SK-N-SH (cell line): ENCODE measurements at regions not wholly inside any gene's neighbourhood (a gene's known extent, or its start where the extent isn't known, plus 50 kb on each side); places are given as distances from the start of the nearest gene placed in this dataset.

Source experiments
- FOSL2 ChIP-seq: IDR thresholded peaks from 2 replicates; pipeline ENCODE4 v1.4.0; 2012; ENCODE audit warnings: low read depth, mild to moderate bottlenecking, moderate library complexity, borderline replicate concordance
- FOXM1 ChIP-seq: IDR thresholded peaks from 2 replicates; pipeline ENCODE4 v1.4.0; 2012; ENCODE audit warnings: low read depth, mild to moderate bottlenecking
- GABPA ChIP-seq: IDR thresholded peaks from 2 replicates; pipeline ENCODE4 v1.4.0; 2012; ENCODE audit warnings: low read depth, mild to moderate bottlenecking
- NFIC ChIP-seq: IDR thresholded peaks from 2 replicates; pipeline ENCODE4 v1.4.0; 2012; ENCODE audit warnings: borderline replicate concordance
- POLR2AphosphoS5 ChIP-seq: IDR thresholded peaks from 2 replicates; pipeline ENCODE4 v1.6.1; 2012; ENCODE audit warnings: low read depth, low read length
- RCOR1 ChIP-seq: fragments of 150-350 bp; IDR thresholded peaks from 2 replicates; pipeline ENCODE4 v1.6.1; 2017; ENCODE audit warnings: antibody characterized with exemption, low read length
- TAF1 ChIP-seq: IDR thresholded peaks from 2 replicates; pipeline ENCODE4 v1.6.1; 2012; ENCODE audit warnings: low read depth, mild to moderate bottlenecking, low read length, moderate library complexity, borderline replicate concordance
- TEAD4 ChIP-seq: IDR thresholded peaks from 2 replicates; pipeline ENCODE4 v1.4.0; 2012; ENCODE audit warnings: mild to moderate bottlenecking, borderline replicate concordance; ENCODE audit not compliant: insufficient read depth
- TF ChIP-seq, protein P1 (sequence below): fragments of 200-600 bp; sonication (generic); IDR thresholded peaks from 2 replicates; pipeline ENCODE4 v1.6.1; 2017; ENCODE audit warnings: antibody characterized with exemption, mild to moderate bottlenecking, moderate library complexity
- TF ChIP-seq, protein P2 (sequence below): IDR thresholded peaks from 2 replicates; pipeline ENCODE4; 2012
- TF ChIP-seq, protein P3 (sequence below): IDR thresholded peaks from 2 replicates; pipeline ENCODE4 v1.4.0; 2012; ENCODE audit warnings: low read depth

DNA sequence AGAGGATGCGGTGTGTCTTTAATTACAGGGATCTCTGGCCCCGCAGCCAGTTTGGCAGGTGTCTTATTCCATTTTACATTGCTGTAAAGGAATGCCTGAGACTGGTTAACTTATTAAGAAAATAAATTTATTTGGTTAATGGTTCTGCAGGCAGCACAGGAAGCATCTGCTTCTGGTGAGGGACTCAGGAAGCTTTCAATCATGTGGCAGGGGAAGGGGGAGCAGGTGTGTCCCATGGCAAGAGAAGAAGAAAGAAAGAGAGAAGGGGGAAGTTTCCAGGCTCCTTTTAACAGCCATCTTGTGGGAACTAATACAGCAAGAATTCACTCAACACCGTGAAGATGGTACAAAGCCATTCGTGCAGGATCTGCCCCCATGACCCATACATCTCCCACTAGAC lies 128.0 kb upstream of the CRBN start:
- TF ChIP-seq, protein P1, sequence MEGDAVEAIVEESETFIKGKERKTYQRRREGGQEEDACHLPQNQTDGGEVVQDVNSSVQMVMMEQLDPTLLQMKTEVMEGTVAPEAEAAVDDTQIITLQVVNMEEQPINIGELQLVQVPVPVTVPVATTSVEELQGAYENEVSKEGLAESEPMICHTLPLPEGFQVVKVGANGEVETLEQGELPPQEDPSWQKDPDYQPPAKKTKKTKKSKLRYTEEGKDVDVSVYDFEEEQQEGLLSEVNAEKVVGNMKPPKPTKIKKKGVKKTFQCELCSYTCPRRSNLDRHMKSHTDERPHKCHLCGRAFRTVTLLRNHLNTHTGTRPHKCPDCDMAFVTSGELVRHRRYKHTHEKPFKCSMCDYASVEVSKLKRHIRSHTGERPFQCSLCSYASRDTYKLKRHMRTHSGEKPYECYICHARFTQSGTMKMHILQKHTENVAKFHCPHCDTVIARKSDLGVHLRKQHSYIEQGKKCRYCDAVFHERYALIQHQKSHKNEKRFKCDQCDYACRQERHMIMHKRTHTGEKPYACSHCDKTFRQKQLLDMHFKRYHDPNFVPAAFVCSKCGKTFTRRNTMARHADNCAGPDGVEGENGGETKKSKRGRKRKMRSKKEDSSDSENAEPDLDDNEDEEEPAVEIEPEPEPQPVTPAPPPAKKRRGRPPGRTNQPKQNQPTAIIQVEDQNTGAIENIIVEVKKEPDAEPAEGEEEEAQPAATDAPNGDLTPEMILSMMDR, result no peak
- TF ChIP-seq TEAD4 (no peak), TAF1 (no peak), POLR2AphosphoS5 (no peak), GABPA (no peak), NFIC (no peak), RCOR1 (no peak), FOSL2 (no peak), FOXM1 (no peak)
- TF ChIP-seq, protein P2, sequence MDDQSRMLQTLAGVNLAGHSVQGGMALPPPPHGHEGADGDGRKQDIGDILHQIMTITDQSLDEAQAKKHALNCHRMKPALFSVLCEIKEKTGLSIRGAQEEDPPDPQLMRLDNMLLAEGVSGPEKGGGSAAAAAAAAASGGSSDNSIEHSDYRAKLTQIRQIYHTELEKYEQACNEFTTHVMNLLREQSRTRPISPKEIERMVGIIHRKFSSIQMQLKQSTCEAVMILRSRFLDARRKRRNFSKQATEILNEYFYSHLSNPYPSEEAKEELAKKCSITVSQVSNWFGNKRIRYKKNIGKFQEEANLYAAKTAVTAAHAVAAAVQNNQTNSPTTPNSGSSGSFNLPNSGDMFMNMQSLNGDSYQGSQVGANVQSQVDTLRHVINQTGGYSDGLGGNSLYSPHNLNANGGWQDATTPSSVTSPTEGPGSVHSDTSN, result no peak
- TF ChIP-seq, protein P3, sequence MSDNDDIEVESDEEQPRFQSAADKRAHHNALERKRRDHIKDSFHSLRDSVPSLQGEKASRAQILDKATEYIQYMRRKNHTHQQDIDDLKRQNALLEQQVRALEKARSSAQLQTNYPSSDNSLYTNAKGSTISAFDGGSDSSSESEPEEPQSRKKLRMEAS, result no peak
